GM19238 (cell line): ENCODE measurements at regions not wholly inside any gene's neighbourhood (a gene's known extent, or its start where the extent isn't known, plus 50 kb on each side); places are given as distances from the start of the nearest gene placed in this dataset.

ENCODE experiments used
- DNase-seq: peaks from one replicate; pipeline ENCODE4 v3.0.0; 2011; ENCODE audit warnings: low spot score; ENCODE audit not compliant: insufficient read length

- no peak for DNase-seq
These were observed 151.7 kb downstream of the EFNB2 start for GRCh38 chr13:106383791-106384190.

GRCh38 chr13:106382534-106382933, 152.9 kb downstream of the EFNB2 start:
- no peak for DNase-seq

- DNase-seq: no peak
These were observed 154.4 kb downstream of the EFNB2 start for GRCh38 chr13:106381091-106381490.

- DNase-seq: no peak
These were observed 157.4 kb downstream of the EFNB2 start for GRCh38 chr13:106377931-106378662.

GRCh38 chr13:106377341-106377740, 158.1 kb downstream of the EFNB2 start:
- DNase-seq: no peak

GRCh38 chr13:106376401-106377112, 158.9 kb downstream of the EFNB2 start:
- no peak for DNase-seq

- no peak for DNase-seq
These were observed 160.4 kb downstream of the EFNB2 start for GRCh38 chr13:106375085-106375484.

- DNase-seq: no peak
These were observed 160.8 kb downstream of the EFNB2 start for GRCh38 chr13:106374631-106375030.

GRCh38 chr13:106373989-106374572, 161.4 kb downstream of the EFNB2 start:
- DNase-seq: peak; percentile 6

GRCh38 chr13:106373304-106373988, 162.0 kb downstream of the EFNB2 start:
- DNase-seq: no peak

GRCh38 chr13:106372199-106373155, 163.0 kb downstream of the EFNB2 start:
- DNase-seq: no peak

GRCh38 chr13:106371024-106371423, 164.4 kb downstream of the EFNB2 start:
- no peak for DNase-seq

GRCh38 chr13:106369858-106370257, 165.6 kb downstream of the EFNB2 start:
- DNase-seq: no peak

- no peak for DNase-seq
These were observed 166.4 kb downstream of the EFNB2 start for GRCh38 chr13:106369091-106369490.

- DNase-seq: no peak
These were observed 168.0 kb downstream of the EFNB2 start for GRCh38 chr13:106367361-106367971.

GRCh38 chr13:106362707-106363106, 172.8 kb downstream of the EFNB2 start:
- no peak for DNase-seq

- no peak for DNase-seq
These were observed 173.8 kb downstream of the EFNB2 start for GRCh38 chr13:106361621-106362020.

- DNase-seq: no peak
These were observed 178.3 kb downstream of the EFNB2 start for GRCh38 chr13:106357198-106357597.

GRCh38 chr13:106355866-106356265, 179.6 kb downstream of the EFNB2 start:
- no peak for DNase-seq

- DNase-seq: no peak
These were observed 180.5 kb downstream of the EFNB2 start for GRCh38 chr13:106354961-106355360.
